Keratinocyte (primary cell): ENCODE measurements at regions not wholly inside any gene's neighbourhood (a gene's known extent, or its start where the extent isn't known, plus 50 kb on each side); places are given as distances from the start of the nearest gene placed in this dataset.
"Not testable (repeated sequence)": the region's sequence is repeated elsewhere in the genome, so short reads cannot be mapped to it uniquely, and the experiment has no call there.

Experiments used
- DNase-seq: peaks from one replicate; pipeline ENCODE4 v3.0.0-alpha.2; 2011; ENCODE audit warnings: low read depth, missing footprints, low spot score
- FAIRE-seq: peaks from 2 replicates; lab custom pipeline; 2011; peaks lifted over from hg19 to GRCh38; lab: Jason Lieb, UNC
- H2AFZ ChIP-seq: 2 replicates; pipeline ENCODE4 v1.6.0; 2012; ENCODE audit warnings: low read length, control low read depth, inconsistent platforms; ENCODE audit not compliant: control insufficient read depth
- H3K27ac ChIP-seq: 2 replicates; pipeline ENCODE4 v1.5.1; 2011; ENCODE audit warnings: low read length; ENCODE audit not compliant: control insufficient read depth, insufficient read depth
- H3K27me3 ChIP-seq: 3 replicates; pipeline ENCODE4 v1.6.0; 2011; ENCODE audit warnings: low read length; ENCODE audit not compliant: control insufficient read depth, insufficient read depth; ENCODE audit errors: extremely low read depth
- H3K36me3 ChIP-seq, 2 experiments: 2 replicates in 1 of 2; 3 replicates in 1 of 2; pipeline ENCODE4 v1.5.1; 2011; ENCODE audit warnings: low read length in 2 of 2, mild to moderate bottlenecking in 1 of 2; ENCODE audit not compliant: control insufficient read depth in 2 of 2, insufficient read depth in 2 of 2; ENCODE audit errors: extremely low read depth in 1 of 2
- H3K4me1 ChIP-seq: 3 replicates; pipeline ENCODE4 v1.5.1; 2011; ENCODE audit warnings: low read length; ENCODE audit not compliant: control insufficient read depth, insufficient read depth; ENCODE audit errors: extremely low read depth
- H3K4me2 ChIP-seq: 3 replicates; pipeline ENCODE4 v1.6.0; 2011; ENCODE audit warnings: low read depth, low read length; ENCODE audit not compliant: control insufficient read depth, insufficient read depth; ENCODE audit errors: extremely low read depth
- H3K4me3 ChIP-seq, 3 experiments: fragments of 200-600 bp in 1 of 3; sonication (generic) in 1 of 3; 2 replicates in 2 of 3; 3 replicates in 1 of 3; pipeline ENCODE4 v1.5.1; 2011 to 2016; ENCODE audit warnings: low read length in 3 of 3, mild to moderate bottlenecking in 3 of 3, control low read depth in 2 of 3, inconsistent platforms in 1 of 3, low read depth in 1 of 3, mixed read lengths in 1 of 3, mixed run types in 1 of 3, moderate library complexity in 1 of 3; ENCODE audit not compliant: control insufficient read depth in 2 of 3, insufficient read depth in 2 of 3; ENCODE audit errors: extremely low read depth in 1 of 3
- H3K79me2 ChIP-seq: 2 replicates; pipeline ENCODE4 v1.6.0; 2012; ENCODE audit warnings: low read length; ENCODE audit not compliant: control insufficient read depth, insufficient read depth
- H3K9ac ChIP-seq: 3 replicates; pipeline ENCODE4 v1.6.0; 2011; ENCODE audit warnings: low read length; ENCODE audit not compliant: control insufficient read depth, insufficient read depth; ENCODE audit errors: extremely low read depth
- H3K9me1 ChIP-seq: 3 replicates; pipeline ENCODE4 v1.6.0; 2011; ENCODE audit warnings: low read length; ENCODE audit not compliant: control insufficient read depth, insufficient read depth; ENCODE audit errors: extremely low read depth
- H3K9me3 ChIP-seq: 2 replicates; pipeline ENCODE4 v1.5.1; 2012; ENCODE audit warnings: low read depth, low read length; ENCODE audit not compliant: control insufficient read depth
- H4K20me1 ChIP-seq: 3 replicates; pipeline ENCODE4 v1.6.0; 2011; ENCODE audit warnings: low read length; ENCODE audit not compliant: control insufficient read depth, insufficient read depth; ENCODE audit errors: extremely low read depth
- CTCF ChIP-seq, 3 experiments: IDR thresholded peaks in 1 of 3; conservative IDR thresholded peaks in 1 of 3; optimal IDR thresholded peaks in 1 of 3; 2 replicates in 2 of 3; 3 replicates in 1 of 3; pipeline versions ENCODE3 to v1.5.1; 2011; ENCODE audit warnings: low read length in 3 of 3, mild to moderate bottlenecking in 3 of 3, moderate library complexity in 2 of 3, control low read depth in 1 of 3, inconsistent platforms in 1 of 3; ENCODE audit not compliant: insufficient read depth in 2 of 3; ENCODE audit errors: extremely low read depth in 1 of 3
- EZH2 ChIP-seq: IDR thresholded peaks from one replicate; pipeline ENCODE4 v1.6.1; 2012; ENCODE audit warnings: inconsistent platforms, mild to moderate bottlenecking, low read length, moderate library complexity
- dilution Hi-C: fragments of 300-500 bp; cut with MboI; formaldehyde crosslinking; loops from one replicate; pipeline ENCODE4 v1.7.0; 2020; ENCODE audit warnings: low sequenced_read_pairs; ENCODE audit not compliant: extremely low pct_ligation_motif_present

- Histone ChIP-seq H3K9me3 (no peaks in the 10 kb centered on the region), H4K20me1 (no peaks in the 10 kb centered on the region), H3K4me2 (no peak overlapping the region), H3K4me3 (no peak overlapping the region), H3K4me1 (no peaks in the 10 kb centered on the region), H3K9me1 (no peaks in the 10 kb centered on the region), H3K27me3 (no peaks in the 10 kb centered on the region), H2AFZ (no peak overlapping the region), H3K27ac (no peak overlapping the region), H3K79me2 (no peaks in the 10 kb centered on the region), H3K9ac (no peak overlapping the region), H3K36me3 (no peaks in the 10 kb centered on the region)
- TF ChIP-seq EZH2, result no peak
- TF ChIP-seq CTCF (optimal IDR thresholded peaks at IDR 0.05 in 1 of 3, IDR thresholded peaks at IDR 0.05 in 1 of 3, conservative IDR thresholded peaks at IDR 0.05 in 1 of 3; ENCODE audit: extremely low read depth in 1 of 3, insufficient read depth in 2 of 3, low read length in 3 of 3), result no peak
- dilution Hi-C loops, result no loop called here
- no peak for DNase-seq
- no peak for FAIRE-seq
Measured at GRCh38 chr13:56501750-56502149, 639.0 kb upstream of the PRR20A start.

- dilution Hi-C loops, result no loop called here
- no peaks in the 10 kb centered on the region for H3K9me1 ChIP-seq
- H2AFZ ChIP-seq, result no peak overlapping the region
- no peaks in the 10 kb centered on the region for H3K27me3 ChIP-seq
- no peak overlapping the region for H3K4me2 ChIP-seq
- H3K9ac ChIP-seq, result no peak overlapping the region
- no peaks in the 10 kb centered on the region for H3K9me3 ChIP-seq
- H4K20me1 ChIP-seq, result no peaks in the 10 kb centered on the region
- DNase-seq (no peak), FAIRE-seq (no peak)
- H3K4me3 ChIP-seq, result no peak overlapping the region
- no peak for TF ChIP-seq EZH2
- H3K27ac ChIP-seq, result no peak overlapping the region
- no peaks in the 10 kb centered on the region for H3K79me2 ChIP-seq
- H3K36me3 ChIP-seq, result no peaks in the 10 kb centered on the region
- no peaks in the 10 kb centered on the region for H3K4me1 ChIP-seq
Measured at GRCh38 chr13:56510836-56511235, 629.9 kb upstream of the PRR20A start.

DNA sequence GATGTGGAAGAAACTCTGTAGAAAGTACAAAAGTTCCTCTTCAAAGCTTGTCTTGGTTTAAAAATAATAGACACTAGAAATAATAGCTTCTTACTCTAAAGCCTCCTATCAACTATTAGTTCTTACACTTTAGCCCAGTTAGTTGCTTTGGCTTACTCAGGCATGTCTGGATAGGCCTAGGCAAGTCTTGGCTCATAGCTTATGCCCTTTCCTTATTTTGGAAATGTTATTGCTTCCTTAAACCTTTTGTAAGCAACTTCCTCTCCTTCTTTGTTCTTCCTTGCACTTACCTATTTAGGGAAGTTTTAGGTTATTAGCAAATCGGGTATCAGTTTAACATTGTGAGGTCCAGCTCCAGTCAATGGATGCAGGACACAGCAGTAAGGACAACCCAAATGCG, 628.4 kb upstream of the PRR20A start:
- H3K9me3 ChIP-seq, H4K20me1 ChIP-seq, H3K27ac ChIP-seq, H3K9ac ChIP-seq, H3K36me3 ChIP-seq, H3K9me1 ChIP-seq, H3K4me3 ChIP-seq, H3K4me2 ChIP-seq, dilution Hi-C loops, DNase-seq, H3K27me3 ChIP-seq, H2AFZ ChIP-seq, H3K79me2 ChIP-seq, H3K4me1 ChIP-seq: not testable (repeated sequence)
- FAIRE-seq, result peak; percentile 58
